ENCODE measurements at regions not wholly inside any gene's neighbourhood (a gene's known extent, or its start where the extent isn't known, plus 50 kb on each side); places are given as distances from the start of the nearest gene placed in this dataset.

GRCh38 chr2:217325251-217325650 lies 465.4 kb upstream of the TNP1 start:
- TF ChIP-seq CTCF (IDR thresholded peaks at IDR 0.05) (no peak), ZFX (IDR thresholded peaks at IDR 0.05; ENCODE audit: borderline replicate concordance) (no peak)
